ENCODE measurements at regions not wholly inside any gene's neighbourhood (a gene's known extent, or its start where the extent isn't known, plus 50 kb on each side); places are given as distances from the start of the nearest gene placed in this dataset.

- Histone ChIP-seq H3K27me3 (ENCODE audit: control insufficient read depth, insufficient read depth, low read length) (no peaks in the 10 kb centered on the region), H3K4me3 (ENCODE audit: insufficient read depth, low read depth, low read length) (no peak overlapping the region), H3K36me3 (replicated peaks; ENCODE audit: control insufficient read depth, insufficient read depth, low read length) (no peaks in the 10 kb centered on the region)
- DNase-seq: no peak
Observed at GRCh38 chr15:95550702-95551101, 779.8 kb upstream of the NR2F2 start.

GRCh38 chr15:95556225-95556624, 774.3 kb upstream of the NR2F2 start:
- Histone ChIP-seq H3K27me3 (ENCODE audit: control insufficient read depth, insufficient read depth, low read length) (no peaks in the 10 kb centered on the region), H3K4me3 (ENCODE audit: insufficient read depth, low read depth, low read length) (no peak overlapping the region), H3K36me3 (replicated peaks; ENCODE audit: control insufficient read depth, insufficient read depth, low read length) (no peaks in the 10 kb centered on the region)
- no peak for DNase-seq

- DNase-seq: no peak
Observed at GRCh38 chr15:95556866-95557225, 773.7 kb upstream of the NR2F2 start.

GRCh38 chr15:95557226-95558046, 773.1 kb upstream of the NR2F2 start:
- H3K27me3 ChIP-seq (ENCODE audit: control insufficient read depth, insufficient read depth, low read length): no peaks in the 10 kb centered on the region
- no peak overlapping the region for H3K4me3 ChIP-seq (ENCODE audit: insufficient read depth, low read depth, low read length)
- no peak for DNase-seq
- H3K36me3 ChIP-seq (replicated peaks; ENCODE audit: control insufficient read depth, insufficient read depth, low read length): no peaks in the 10 kb centered on the region

More at GRCh38 chr15:95556866-95557225, 773.7 kb upstream of the NR2F2 start:
- Histone ChIP-seq H3K4me3 (ENCODE audit: insufficient read depth, low read depth, low read length) (no peak overlapping the region), H3K36me3 (replicated peaks; ENCODE audit: control insufficient read depth, insufficient read depth, low read length) (no peaks in the 10 kb centered on the region), H3K27me3 (ENCODE audit: control insufficient read depth, insufficient read depth, low read length) (no peaks in the 10 kb centered on the region)

- Histone ChIP-seq H3K36me3 (replicated peaks; ENCODE audit: control insufficient read depth, insufficient read depth, low read length) (no peaks in the 10 kb centered on the region), H3K27me3 (ENCODE audit: control insufficient read depth, insufficient read depth, low read length) (no peaks in the 10 kb centered on the region), H3K4me3 (ENCODE audit: insufficient read depth, low read depth, low read length) (no peak overlapping the region)
- no peak for DNase-seq
Observed at GRCh38 chr15:95558131-95558530, 772.4 kb upstream of the NR2F2 start.

GRCh38 chr15:95558916-95559315, 771.6 kb upstream of the NR2F2 start:
- no peak overlapping the region for H3K4me3 ChIP-seq (ENCODE audit: insufficient read depth, low read depth, low read length)
- no peaks in the 10 kb centered on the region for H3K36me3 ChIP-seq (replicated peaks; ENCODE audit: control insufficient read depth, insufficient read depth, low read length)
- DNase-seq: no peak
- no peaks in the 10 kb centered on the region for H3K27me3 ChIP-seq (ENCODE audit: control insufficient read depth, insufficient read depth, low read length)

GRCh38 chr15:95559875-95560394, 770.6 kb upstream of the NR2F2 start:
- DNase-seq: no peak
- no peaks in the 10 kb centered on the region for H3K27me3 ChIP-seq (ENCODE audit: control insufficient read depth, insufficient read depth, low read length)
- no peaks in the 10 kb centered on the region for H3K36me3 ChIP-seq (replicated peaks; ENCODE audit: control insufficient read depth, insufficient read depth, low read length)
- H3K4me3 ChIP-seq (ENCODE audit: insufficient read depth, low read depth, low read length): no peak overlapping the region

- no peak for DNase-seq
- Histone ChIP-seq H3K36me3 (replicated peaks; ENCODE audit: control insufficient read depth, insufficient read depth, low read length) (no peaks in the 10 kb centered on the region), H3K4me3 (ENCODE audit: insufficient read depth, low read depth, low read length) (no peak overlapping the region), H3K27me3 (ENCODE audit: control insufficient read depth, insufficient read depth, low read length) (no peaks in the 10 kb centered on the region)
Observed at GRCh38 chr15:95561463-95561862, 769.0 kb upstream of the NR2F2 start.

- no peak overlapping the region for H3K4me3 ChIP-seq (ENCODE audit: insufficient read depth, low read depth, low read length)
- no peaks in the 10 kb centered on the region for H3K36me3 ChIP-seq (replicated peaks; ENCODE audit: control insufficient read depth, insufficient read depth, low read length)
- DNase-seq: no peak
- no peaks in the 10 kb centered on the region for H3K27me3 ChIP-seq (ENCODE audit: control insufficient read depth, insufficient read depth, low read length)
Observed at GRCh38 chr15:95563634-95564033, 766.9 kb upstream of the NR2F2 start.

- Histone ChIP-seq H3K4me3 (ENCODE audit: insufficient read depth, low read depth, low read length) (no peak overlapping the region), H3K36me3 (replicated peaks; ENCODE audit: control insufficient read depth, insufficient read depth, low read length) (no peaks in the 10 kb centered on the region), H3K27me3 (ENCODE audit: control insufficient read depth, insufficient read depth, low read length) (no peaks in the 10 kb centered on the region)
- DNase-seq: no peak
Observed at GRCh38 chr15:95565016-95565600, 765.4 kb upstream of the NR2F2 start.

- no peak for DNase-seq
- Histone ChIP-seq H3K27me3 (ENCODE audit: control insufficient read depth, insufficient read depth, low read length) (no peaks in the 10 kb centered on the region), H3K4me3 (ENCODE audit: insufficient read depth, low read depth, low read length) (no peak overlapping the region), H3K36me3 (replicated peaks; ENCODE audit: control insufficient read depth, insufficient read depth, low read length) (no peaks in the 10 kb centered on the region)
Observed at GRCh38 chr15:95565690-95566089, 764.8 kb upstream of the NR2F2 start.

- DNase-seq: no peak
Observed at GRCh38 chr15:95567686-95568085, 762.8 kb upstream of the NR2F2 start.

GRCh38 chr15:95574053-95574452, 756.4 kb upstream of the NR2F2 start:
- no peaks in the 10 kb centered on the region for H3K36me3 ChIP-seq (replicated peaks; ENCODE audit: control insufficient read depth, insufficient read depth, low read length)
- no peak for DNase-seq
- H3K4me3 ChIP-seq (ENCODE audit: insufficient read depth, low read depth, low read length): no peak overlapping the region
- no peaks in the 10 kb centered on the region for H3K27me3 ChIP-seq (ENCODE audit: control insufficient read depth, insufficient read depth, low read length)

More at GRCh38 chr15:95567686-95568085, 762.8 kb upstream of the NR2F2 start:
- H3K4me3 ChIP-seq (ENCODE audit: insufficient read depth, low read depth, low read length): no peak overlapping the region
- no peaks in the 10 kb centered on the region for H3K27me3 ChIP-seq (ENCODE audit: control insufficient read depth, insufficient read depth, low read length)
- no peaks in the 10 kb centered on the region for H3K36me3 ChIP-seq (replicated peaks; ENCODE audit: control insufficient read depth, insufficient read depth, low read length)

- H3K27me3 ChIP-seq (ENCODE audit: control insufficient read depth, insufficient read depth, low read length): no peaks in the 10 kb centered on the region
- no peaks in the 10 kb centered on the region for H3K36me3 ChIP-seq (replicated peaks; ENCODE audit: control insufficient read depth, insufficient read depth, low read length)
- no peak for DNase-seq
- no peak overlapping the region for H3K4me3 ChIP-seq (ENCODE audit: insufficient read depth, low read depth, low read length)
Observed at GRCh38 chr15:95577927-95578326, 752.6 kb upstream of the NR2F2 start.

GRCh38 chr15:95580121-95580520, 750.4 kb upstream of the NR2F2 start:
- no peak overlapping the region for H3K4me3 ChIP-seq (ENCODE audit: insufficient read depth, low read depth, low read length)
- H3K36me3 ChIP-seq (replicated peaks; ENCODE audit: control insufficient read depth, insufficient read depth, low read length): no peaks in the 10 kb centered on the region
- no peaks in the 10 kb centered on the region for H3K27me3 ChIP-seq (ENCODE audit: control insufficient read depth, insufficient read depth, low read length)
- no peak for DNase-seq
